Mesenchymal stem cell (in vitro differentiated cells and primary cell): ENCODE measurements at regions not wholly inside any gene's neighbourhood (a gene's known extent, or its start where the extent isn't known, plus 50 kb on each side); places are given as distances from the start of the nearest gene placed in this dataset.

Experiments
- DNase-seq: peaks from one replicate; pipeline ENCODE4 v3.0.0-alpha.2; 2013
- H2AFZ ChIP-seq: one replicate; pipeline ENCODE4 v1.6.1; 2013; ENCODE audit warnings: low read depth, mild to moderate bottlenecking, control low read depth, inconsistent platforms, low read length, moderate library complexity
- H2AK5ac ChIP-seq: 2 replicates; pipeline ENCODE4 v1.6.1; 2013; ENCODE audit warnings: low read length, moderate library complexity, mild to moderate bottlenecking, inconsistent platforms; ENCODE audit not compliant: severe bottlenecking
- H2BK120ac ChIP-seq: one replicate; pipeline ENCODE4 v1.6.1; 2013; ENCODE audit warnings: low read depth, mild to moderate bottlenecking, inconsistent platforms, low read length, moderate library complexity
- H2BK12ac ChIP-seq, 2 experiments: one replicate each; pipeline ENCODE4 v1.6.1; 2013; ENCODE audit warnings: inconsistent platforms in 2 of 2, low read length in 2 of 2, mild to moderate bottlenecking in 2 of 2, moderate library complexity in 2 of 2, control low read depth in 1 of 2
- H2BK15ac ChIP-seq: one replicate; pipeline ENCODE4 v1.6.1; 2013; ENCODE audit warnings: mild to moderate bottlenecking, low read depth, inconsistent platforms; ENCODE audit not compliant: poor library complexity, severe bottlenecking
- H2BK5ac ChIP-seq: 2 replicates; pipeline ENCODE4 v1.6.1; 2013; ENCODE audit warnings: low read depth, mild to moderate bottlenecking, low read length, control low read depth, inconsistent platforms; ENCODE audit not compliant: poor library complexity, severe bottlenecking
- H3K14ac ChIP-seq, 2 experiments: one replicate each; pipeline ENCODE4 v1.6.1; 2013; ENCODE audit warnings: inconsistent platforms in 2 of 2, low read length in 2 of 2, control low read depth in 1 of 2, mild to moderate bottlenecking in 1 of 2, moderate library complexity in 1 of 2
- H3K18ac ChIP-seq, 2 experiments: one replicate each; pipeline ENCODE4 v1.6.1; 2013; ENCODE audit warnings: inconsistent platforms in 2 of 2, low read length in 2 of 2, control low read depth in 1 of 2, low read depth in 1 of 2, mild to moderate bottlenecking in 1 of 2
- H3K23ac ChIP-seq, 2 experiments: one replicate each; pipeline ENCODE4 v1.6.1; 2013; ENCODE audit warnings: inconsistent platforms in 2 of 2, low read length in 2 of 2, mild to moderate bottlenecking in 2 of 2, moderate library complexity in 2 of 2, control low read depth in 1 of 2
- H3K27ac ChIP-seq: 2 replicates; pipeline ENCODE4 v1.5.1; 2013; ENCODE audit warnings: mild to moderate bottlenecking, moderate library complexity, low read length, control low read depth, inconsistent platforms; ENCODE audit not compliant: poor library complexity, severe bottlenecking
- H3K27me3 ChIP-seq, 2 experiments: 2 replicates each; pipeline versions ENCODE4 v1.6.1 to v1.7.0; 2013; ENCODE audit warnings: low read length in 2 of 2, mild to moderate bottlenecking in 2 of 2, moderate library complexity in 2 of 2, control low read depth in 1 of 2, inconsistent platforms in 1 of 2; ENCODE audit not compliant: control insufficient read depth in 1 of 2, insufficient read depth in 1 of 2
- H3K36me3 ChIP-seq, 2 experiments: 2 replicates each; pipeline versions ENCODE4 v1.6.1 to v1.7.0; 2013; ENCODE audit warnings: low read length in 2 of 2, control low read depth in 1 of 2, inconsistent platforms in 1 of 2, low read depth in 1 of 2, mild to moderate bottlenecking in 1 of 2; ENCODE audit not compliant: insufficient read depth in 2 of 2, control insufficient read depth in 1 of 2
- H3K4ac ChIP-seq, 2 experiments: one replicate each; pipeline ENCODE4 v1.6.1; 2013; ENCODE audit warnings: inconsistent platforms in 2 of 2, low read length in 2 of 2, mild to moderate bottlenecking in 2 of 2, moderate library complexity in 2 of 2, control low read depth in 1 of 2, low read depth in 1 of 2
- H3K4me1 ChIP-seq: 2 replicates; pipeline ENCODE4 v1.6.1; 2013; ENCODE audit warnings: low read depth, low read length, control low read depth; ENCODE audit not compliant: control insufficient read depth, insufficient read depth
- H3K4me2 ChIP-seq: 2 replicates; pipeline ENCODE4 v1.6.1; 2013; ENCODE audit warnings: low read length, mild to moderate bottlenecking, inconsistent platforms; ENCODE audit not compliant: poor library complexity, severe bottlenecking
- H3K4me3 ChIP-seq, 2 experiments: 2 replicates each; pipeline versions ENCODE4 v1.5.1 to v1.7.0; 2013; ENCODE audit warnings: low read length in 2 of 2, mild to moderate bottlenecking in 2 of 2, control low read depth in 1 of 2, low read depth in 1 of 2; ENCODE audit not compliant: insufficient read depth in 1 of 2
- H3K79me1 ChIP-seq: replicated peaks from 2 replicates; pipeline ENCODE4 v1.6.1; 2013; ENCODE audit warnings: mild to moderate bottlenecking, control low read depth, low read length, inconsistent platforms; ENCODE audit not compliant: poor library complexity, severe bottlenecking
- H3K9ac ChIP-seq: 2 replicates; pipeline ENCODE4 v1.7.0; 2013; ENCODE audit warnings: mild to moderate bottlenecking, low read length, moderate library complexity
- H3K9me3 ChIP-seq: 2 replicates; pipeline ENCODE4 v1.7.0; 2013; ENCODE audit warnings: mild to moderate bottlenecking, low read length; ENCODE audit not compliant: control insufficient read depth
- H4K8ac ChIP-seq: one replicate; pipeline ENCODE4 v1.6.1; 2013; ENCODE audit warnings: inconsistent platforms, mild to moderate bottlenecking, low read length, moderate library complexity
- H4K91ac ChIP-seq: one replicate; pipeline ENCODE4 v1.6.1; 2013; ENCODE audit warnings: mild to moderate bottlenecking, low read length, inconsistent platforms
- WGBS: methylation state at CpG from one replicate; pipeline ENCODE4 v1.1.7; 2013; ENCODE audit warnings: mixed read lengths; 5-methylcytosine and 5-hydroxymethylcytosine counted together

DNA sequence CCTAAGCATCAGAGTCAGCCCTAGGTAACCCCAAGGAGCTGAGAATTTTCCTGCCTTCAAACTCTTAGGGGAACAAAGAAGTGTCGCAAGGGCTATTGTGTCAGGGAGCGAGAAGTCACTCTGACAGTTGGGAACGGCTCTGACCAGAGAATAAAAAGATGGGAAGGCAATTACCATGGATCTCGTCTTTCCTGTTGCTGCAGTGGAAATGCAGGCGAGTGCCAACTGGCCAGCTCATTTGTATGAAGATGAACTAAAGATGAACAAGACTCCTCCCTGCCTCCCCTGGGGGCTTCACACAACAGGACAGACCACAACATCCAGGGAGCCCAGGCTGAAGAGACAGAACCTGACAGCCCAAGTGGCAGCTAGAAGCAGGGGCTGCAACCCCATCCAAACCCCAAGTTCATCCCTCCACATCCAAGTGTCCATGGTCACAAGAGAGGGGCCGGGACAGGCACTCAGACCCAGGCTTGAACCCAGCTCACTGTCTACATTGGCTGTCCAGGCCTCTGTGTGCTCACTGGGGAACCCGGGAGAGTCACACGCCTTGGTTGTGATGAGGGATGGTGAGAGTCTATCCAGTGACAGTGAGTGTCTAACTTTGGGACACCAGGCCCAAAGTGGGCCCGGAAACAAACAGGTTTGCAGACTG is 322.4 kb downstream of the BCL11B start:
- Histone ChIP-seq H3K4me2 (no peak overlapping the region), H3K27ac (no peak overlapping the region), H2BK5ac (no peak overlapping the region), H3K14ac (no peak overlapping the region), H3K27me3 (peaks cover 0 to 27% of the 10 kb centered on the region in 2 experiments), H3K9me3 (no peaks in the 10 kb centered on the region), H3K18ac (no peak overlapping the region), H2AFZ (no peak overlapping the region), H4K8ac (no peak overlapping the region), H2BK15ac (no peak overlapping the region), H3K36me3 (no peaks in the 10 kb centered on the region), H2BK120ac (no peak overlapping the region), H4K91ac (no peak overlapping the region), H3K79me1 (no peaks in the 10 kb centered on the region), H3K4me3 (no peak overlapping the region), H3K9ac (no peak overlapping the region), H2BK12ac (no peak overlapping the region), H3K23ac (no peak overlapping the region), H3K4me1 (no peaks in the 10 kb centered on the region), H2AK5ac (no peak overlapping the region), H3K4ac (no peak overlapping the region)
- DNase-seq = no peak
- 73% methylated on average over 8 of the region's 9 CpGs for WGBS

- no peak overlapping the region for H2BK12ac ChIP-seq
- no peak overlapping the region for H3K4me3 ChIP-seq
- H3K27ac ChIP-seq = no peak overlapping the region
- no peak overlapping the region for H3K18ac ChIP-seq
- no peaks in the 10 kb centered on the region for H3K9me3 ChIP-seq
- 67% methylated on average over 5 of the region's 5 CpGs for WGBS
- no peak overlapping the region for H3K9ac ChIP-seq
- H3K4me2 ChIP-seq = no peak overlapping the region
- H3K36me3 ChIP-seq = no peaks in the 10 kb centered on the region
- no peak overlapping the region for H3K4ac ChIP-seq
- H2BK5ac ChIP-seq = no peak overlapping the region
- H3K79me1 ChIP-seq = no peaks in the 10 kb centered on the region
- H2BK15ac ChIP-seq = no peak overlapping the region
- H2AK5ac ChIP-seq = no peak overlapping the region
- no peak for DNase-seq
- H4K8ac ChIP-seq = no peak overlapping the region
- H3K23ac ChIP-seq = no peak overlapping the region
- no peaks in the 10 kb centered on the region for H3K4me1 ChIP-seq
- H4K91ac ChIP-seq = no peak overlapping the region
- no peak overlapping the region for H2AFZ ChIP-seq
- peaks cover 0 to 23% of the 10 kb centered on the region in 2 experiments for H3K27me3 ChIP-seq
- H3K14ac ChIP-seq = no peak overlapping the region
- no peak overlapping the region for H2BK120ac ChIP-seq
Observed at GRCh38 chr14:98950353-98950895, 321.6 kb downstream of the BCL11B start.

GRCh38 chr14:98951031-98951430 is 321.0 kb downstream of the BCL11B start:
- Histone ChIP-seq H2BK5ac (no peak overlapping the region), H4K8ac (no peak overlapping the region), H3K4me3 (no peak overlapping the region), H4K91ac (no peak overlapping the region), H3K27ac (no peak overlapping the region), H3K4me1 (no peaks in the 10 kb centered on the region), H3K36me3 (no peaks in the 10 kb centered on the region), H3K23ac (no peak overlapping the region), H3K9ac (no peak overlapping the region), H2BK15ac (no peak overlapping the region), H2BK120ac (no peak overlapping the region), H3K4ac (no peak overlapping the region), H3K27me3 (peaks cover 0 to 22% of the 10 kb centered on the region in 2 experiments), H3K14ac (no peak overlapping the region), H2BK12ac (no peak overlapping the region), H3K18ac (no peak overlapping the region), H3K4me2 (no peak overlapping the region), H2AFZ (no peak overlapping the region), H2AK5ac (no peak overlapping the region), H3K79me1 (no peaks in the 10 kb centered on the region), H3K9me3 (no peaks in the 10 kb centered on the region)
- no peak for DNase-seq
- 71% methylated on average over 3 of the region's 3 CpGs for WGBS

DNA sequence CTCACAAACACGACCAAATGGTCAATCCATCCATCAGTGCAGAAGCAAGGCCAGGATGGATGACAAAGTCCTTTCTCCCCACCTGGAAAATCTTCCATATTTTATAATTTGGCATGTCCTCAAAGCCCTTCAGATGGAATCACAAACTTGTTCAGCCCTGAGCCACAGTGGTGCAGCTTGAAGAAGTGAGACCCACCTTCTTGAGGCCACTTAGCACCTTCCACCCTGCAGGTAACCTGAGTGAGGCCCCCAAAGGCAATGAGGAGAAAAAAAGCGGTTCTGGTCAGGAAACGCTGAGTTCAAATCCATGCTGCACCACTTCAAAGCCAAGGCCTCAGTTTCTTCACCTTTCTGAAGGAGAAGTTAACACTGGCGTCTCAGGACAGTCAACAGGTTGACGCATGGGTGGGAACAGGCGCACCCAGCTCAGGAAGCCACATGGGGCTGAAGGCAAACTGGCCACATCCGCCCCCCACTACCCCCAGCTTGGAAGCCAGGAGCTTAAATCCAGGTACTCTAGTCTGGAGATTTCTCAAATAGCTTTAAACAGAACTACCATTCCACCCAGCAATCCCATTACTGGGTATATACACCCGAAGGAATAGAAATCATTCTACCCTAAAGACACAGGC is 320.4 kb downstream of the BCL11B start:
- no peak overlapping the region for H4K8ac ChIP-seq
- H2AK5ac ChIP-seq = no peak overlapping the region
- H3K14ac ChIP-seq = no peak overlapping the region
- no peaks in the 10 kb centered on the region for H3K9me3 ChIP-seq
- H3K36me3 ChIP-seq = no peaks in the 10 kb centered on the region
- H3K4me3 ChIP-seq = no peak overlapping the region
- no peak overlapping the region for H3K4ac ChIP-seq
- peaks cover 0 to 22% of the 10 kb centered on the region in 2 experiments for H3K27me3 ChIP-seq
- no peak for DNase-seq
- no peak overlapping the region for H3K23ac ChIP-seq
- no peak overlapping the region for H2BK5ac ChIP-seq
- H3K4me2 ChIP-seq = no peak overlapping the region
- no peak overlapping the region for H3K27ac ChIP-seq
- H4K91ac ChIP-seq = no peak overlapping the region
- no peak overlapping the region for H3K18ac ChIP-seq
- WGBS = 78% methylated on average over 8 of the region's 8 CpGs
- H2BK15ac ChIP-seq = no peak overlapping the region
- no peak overlapping the region for H3K9ac ChIP-seq
- H2BK120ac ChIP-seq = no peak overlapping the region
- no peak overlapping the region for H2BK12ac ChIP-seq
- no peak overlapping the region for H2AFZ ChIP-seq
- H3K79me1 ChIP-seq = no peaks in the 10 kb centered on the region
- H3K4me1 ChIP-seq = no peaks in the 10 kb centered on the region
